ENCODE measurements at regions not wholly inside any gene's neighbourhood (a gene's known extent, or its start where the extent isn't known, plus 50 kb on each side); places are given as distances from the start of the nearest gene placed in this dataset.

GRCh38 chr5:125113328-125113727, 366.9 kb upstream of the ZNF608 start:
- no peak for TF ChIP-seq EZH2 (IDR thresholded peaks at IDR 0.05)
- no peak for TF ChIP-seq EZH2phosphoT487 (IDR thresholded peaks at IDR 0.05)
- no peak for TF ChIP-seq CTCF (IDR thresholded peaks at IDR 0.05)
